GM21360 (cell line): ENCODE measurements at regions not wholly inside any gene's neighbourhood (a gene's known extent, or its start where the extent isn't known, plus 50 kb on each side); places are given as distances from the start of the nearest gene placed in this dataset.

Experiments used
- ATAC-seq: cut with Tn5 transposase; IDR thresholded peaks from one replicate; pipeline ENCODE4 v1.9.1; 2021; ENCODE audit warnings: mild to moderate bottlenecking, moderate library complexity; ENCODE audit not compliant: unreplicated experiment

- ATAC-seq, result no peak
These were observed 191.8 kb downstream of the KDR start for GRCh38 chr4:54933579-54933978.

GRCh38 chr4:54930226-54930625 lies 195.2 kb downstream of the KDR start:
- ATAC-seq, result no peak

- ATAC-seq, result no peak
These were observed 195.9 kb downstream of the KDR start for GRCh38 chr4:54929459-54929858.

GRCh38 chr4:54924891-54925290 lies 200.5 kb downstream of the KDR start:
- ATAC-seq, result no peak

GRCh38 chr4:54915276-54915675 lies 210.1 kb downstream of the KDR start:
- no peak for ATAC-seq

GRCh38 chr4:54914781-54915180 lies 210.6 kb downstream of the KDR start:
- no peak for ATAC-seq

- no peak for ATAC-seq
These were observed 211.5 kb downstream of the KDR start for GRCh38 chr4:54913751-54914526.

GRCh38 chr4:54912155-54912554 lies 213.2 kb downstream of the KDR start:
- no peak for ATAC-seq

GRCh38 chr4:54909961-54910360 lies 215.4 kb downstream of the KDR start:
- no peak for ATAC-seq

- ATAC-seq, result no peak
These were observed 216.6 kb downstream of the KDR start for GRCh38 chr4:54908763-54909162.

GRCh38 chr4:54904953-54905352 lies 220.4 kb downstream of the KDR start:
- no peak for ATAC-seq

- ATAC-seq, result no peak
These were observed 222.4 kb downstream of the KDR start for GRCh38 chr4:54902976-54903375.

GRCh38 chr4:54902271-54902670 lies 223.1 kb downstream of the KDR start:
- ATAC-seq, result no peak

- no peak for ATAC-seq
These were observed 224.2 kb downstream of the KDR start for GRCh38 chr4:54901202-54901601.

GRCh38 chr4:54898656-54899340 lies 226.6 kb downstream of the KDR start:
- ATAC-seq, result no peak

GRCh38 chr4:54898056-54898562 lies 227.3 kb downstream of the KDR start:
- ATAC-seq, result no peak

- ATAC-seq, result no peak
These were observed 227.8 kb downstream of the KDR start for GRCh38 chr4:54897590-54897989.

GRCh38 chr4:54882616-54883015 lies 224.9 kb downstream of the KIT start:
- ATAC-seq, result no peak

- ATAC-seq, result no peak
These were observed 221.8 kb downstream of the KIT start for GRCh38 chr4:54879576-54879975.

GRCh38 chr4:54877006-54877405 lies 219.2 kb downstream of the KIT start:
- no peak for ATAC-seq

- ATAC-seq, result no peak
These were observed 214.5 kb downstream of the KIT start for GRCh38 chr4:54872261-54872660.

GRCh38 chr4:54863571-54864255 lies 206.0 kb downstream of the KIT start:
- no peak for ATAC-seq
